H1 (cell line): ENCODE measurements at regions not wholly inside any gene's neighbourhood (a gene's known extent, or its start where the extent isn't known, plus 50 kb on each side); places are given as distances from the start of the nearest gene placed in this dataset.

Experiments
- CTCF ChIA-PET: fragments of 300-600 bp; sonication (Branson Sonifier 250); formaldehyde crosslinking; loops from one replicate; lab custom pipeline; 2021; ENCODE audit not compliant: partially characterized antibody; lab: Charles Lee
- POLR2A ChIA-PET: fragments of 300-600 bp; sonication (Branson Sonifier 250); formaldehyde crosslinking; loops from one replicate; lab custom pipeline; 2021; ENCODE audit warnings: inconsistent platforms; ENCODE audit not compliant: partially characterized antibody; lab: Charles Lee
- DNase-seq, 2 experiments: peaks; one replicate each; pipeline versions ENCODE4 v3.0.0 to v3.0.0-alpha.2; 2010 to 2022; ENCODE audit warnings: low spot score in 2 of 2, low read depth in 1 of 2, mixed read lengths in 1 of 2
- FAIRE-seq: peaks from 2 replicates; lab custom pipeline; 2011; peaks lifted over from hg19 to GRCh38; lab: Jason Lieb, UNC
- H2AFZ ChIP-seq: 2 replicates; pipeline ENCODE4 v1.8.1; 2012; ENCODE audit warnings: low read length, inconsistent platforms
- H2AK5ac ChIP-seq: 2 replicates; pipeline ENCODE4 v1.6.1; 2013; ENCODE audit warnings: low read depth, low read length
- H2BK120ac ChIP-seq: replicated peaks from 2 replicates; pipeline ENCODE3; 2013; ENCODE audit warnings: low read depth, low read length, inconsistent platforms
- H2BK12ac ChIP-seq: 2 replicates; pipeline ENCODE4 v1.6.1; 2013; ENCODE audit warnings: low read depth, low read length
- H2BK15ac ChIP-seq: 2 replicates; pipeline ENCODE4 v1.6.1; 2013; ENCODE audit warnings: low read length
- H2BK20ac ChIP-seq: 2 replicates; pipeline ENCODE4 v1.6.1; 2013; ENCODE audit warnings: low read length
- H2BK5ac ChIP-seq: 2 replicates; pipeline ENCODE4 v1.6.1; 2013; ENCODE audit warnings: low read depth, low read length
- H3K14ac ChIP-seq: 2 replicates; pipeline ENCODE4 v1.6.1; 2013; ENCODE audit warnings: inconsistent platforms; ENCODE audit not compliant: insufficient read length
- H3K18ac ChIP-seq: 2 replicates; pipeline ENCODE4 v1.6.1; 2013; ENCODE audit warnings: low read length; ENCODE audit errors: extremely low read depth
- H3K23ac ChIP-seq: 2 replicates; pipeline ENCODE4 v1.6.1; 2013; ENCODE audit warnings: inconsistent platforms; ENCODE audit not compliant: insufficient read length
- H3K23me2 ChIP-seq: 2 replicates; pipeline ENCODE4 v1.6.1; 2013; ENCODE audit warnings: low read depth, low read length
- H3K27ac ChIP-seq: 2 replicates; pipeline ENCODE4 v1.6.1; 2011; ENCODE audit warnings: low read depth, low read length, inconsistent platforms
- H3K27me3 ChIP-seq, 4 experiments: replicated peaks in 1 of 4; 1 replicate in 1 of 4; 2 replicates in 3 of 4; pipeline versions ENCODE4 v1.6.1 to v1.8.1; 2011 to 2013; ENCODE audit warnings: low read length in 3 of 4, mild to moderate bottlenecking in 3 of 4, inconsistent platforms in 2 of 4, mixed read lengths in 2 of 4, moderate library complexity in 1 of 4; ENCODE audit not compliant: control insufficient read depth in 3 of 4, insufficient read depth in 3 of 4; ENCODE audit errors: extremely low read depth in 1 of 4
- H3K36me3 ChIP-seq, 4 experiments: 2 replicates each; pipeline versions ENCODE4 v1.6.1 to v1.8.1; 2011 to 2013; ENCODE audit warnings: mild to moderate bottlenecking in 4 of 4, low read length in 3 of 4, moderate library complexity in 2 of 4, control low read depth in 1 of 4, inconsistent platforms in 1 of 4; ENCODE audit not compliant: insufficient read depth in 4 of 4, control insufficient read depth in 2 of 4
- H3K4ac ChIP-seq: replicated peaks from 2 replicates; pipeline ENCODE3; 2013; ENCODE audit warnings: low read length, low read depth, mixed read lengths, inconsistent platforms; ENCODE audit not compliant: insufficient read length
- H3K4me1 ChIP-seq, 4 experiments: replicated peaks in 1 of 4; 1 replicate in 1 of 4; 2 replicates in 3 of 4; pipeline versions ENCODE4 v1.6.1 to v1.8.1; 2011 to 2013; ENCODE audit warnings: low read length in 3 of 4, inconsistent platforms in 2 of 4, mixed read lengths in 1 of 4; ENCODE audit not compliant: insufficient read depth in 4 of 4, control insufficient read depth in 3 of 4
- H3K4me2 ChIP-seq, 2 experiments: 2 replicates each; pipeline versions ENCODE4 v1.6.1 to v1.8.1; 2011 to 2013; ENCODE audit warnings: low read depth in 2 of 2, low read length in 2 of 2, control low read depth in 1 of 2, inconsistent platforms in 1 of 2, mild to moderate bottlenecking in 1 of 2; ENCODE audit not compliant: insufficient read depth in 1 of 2
- H3K4me3 ChIP-seq, 4 experiments: fragments of 200-600, 300-600 bp in 1 of 4; sonication (generic), shearing (Covaris generic), sonication (Bioruptor Twin) in 1 of 4; 2 replicates each; pipeline versions ENCODE4 v1.5.1 to v1.8.1; 2011 to 2016; ENCODE audit warnings: low read length in 4 of 4, low read depth in 3 of 4, control low read depth in 2 of 4, inconsistent platforms in 2 of 4, mild to moderate bottlenecking in 2 of 4, mixed read lengths in 1 of 4, moderate library complexity in 1 of 4; ENCODE audit not compliant: insufficient read depth in 2 of 4; ENCODE audit errors: extremely low read depth in 1 of 4
- H3K56ac ChIP-seq: replicated peaks from 2 replicates; pipeline ENCODE3; 2013; ENCODE audit warnings: low read depth, mild to moderate bottlenecking, mixed read lengths, low read length, inconsistent platforms; ENCODE audit not compliant: insufficient read length
- H3K79me1 ChIP-seq: 2 replicates; pipeline ENCODE4 v1.6.1; 2013; ENCODE audit warnings: low read depth, low read length, control low read depth
- H3K79me2 ChIP-seq, 2 experiments: 2 replicates each; pipeline versions ENCODE4 v1.6.1 to v1.8.1; 2012 to 2013; ENCODE audit warnings: low read length in 2 of 2, mild to moderate bottlenecking in 2 of 2, inconsistent platforms in 1 of 2; ENCODE audit not compliant: insufficient read depth in 2 of 2, control insufficient read depth in 1 of 2
- H3K9ac ChIP-seq, 4 experiments: replicated peaks in 1 of 4; 1 replicate in 1 of 4; 2 replicates in 3 of 4; pipeline versions ENCODE4 v1.6.1 to v1.8.1; 2011 to 2013; ENCODE audit warnings: low read depth in 3 of 4, low read length in 3 of 4, control low read depth in 2 of 4, mild to moderate bottlenecking in 2 of 4, moderate library complexity in 2 of 4, inconsistent platforms in 1 of 4; ENCODE audit errors: extremely low read depth in 1 of 4
- H3K9me3 ChIP-seq, 2 experiments: 2 replicates each; pipeline versions ENCODE4 v1.6.1 to v1.8.1; 2012 to 2013; ENCODE audit warnings: mild to moderate bottlenecking in 2 of 2, moderate library complexity in 2 of 2, control low read depth in 1 of 2, inconsistent platforms in 1 of 2, low read depth in 1 of 2, low read length in 1 of 2, mixed read lengths in 1 of 2; ENCODE audit not compliant: insufficient read depth in 2 of 2
- H4K20me1 ChIP-seq, 2 experiments: replicated peaks in 1 of 2; 2 replicates each; pipeline versions ENCODE3 to v1.8.1; 2011 to 2013; ENCODE audit warnings: inconsistent platforms in 2 of 2, low read length in 2 of 2, mild to moderate bottlenecking in 1 of 2; ENCODE audit not compliant: insufficient read depth in 2 of 2, control insufficient read depth in 1 of 2
- H4K5ac ChIP-seq: 2 replicates; pipeline ENCODE4 v1.6.1; 2013; ENCODE audit warnings: low read length, low read depth, mixed read lengths, inconsistent platforms; ENCODE audit not compliant: insufficient read length
- H4K8ac ChIP-seq: 2 replicates; pipeline ENCODE4 v1.8.0; 2013; ENCODE audit warnings: mild to moderate bottlenecking, moderate library complexity, low read length, inconsistent platforms; ENCODE audit not compliant: insufficient read depth; ENCODE audit errors: extremely low read depth
- H4K91ac ChIP-seq: replicated peaks from 2 replicates; pipeline ENCODE3; 2013; ENCODE audit warnings: low read length, mixed read lengths, inconsistent platforms; ENCODE audit not compliant: insufficient read length
- BRCA1 ChIP-seq: IDR thresholded peaks from 2 replicates; pipeline ENCODE4 v1.6.1; 2012; ENCODE audit warnings: low read depth, low read length, improper control_type of control experiment
- CHD1 ChIP-seq: IDR thresholded peaks from 2 replicates; pipeline ENCODE4 v1.6.1; 2012; ENCODE audit warnings: low read depth, low read length, improper control_type of control experiment
- CTCF ChIP-seq, 3 experiments: IDR thresholded peaks; 1 replicate in 2 of 3; 2 replicates in 1 of 3; pipeline versions ENCODE4 v1.5.1 to v1.6.1; 2011; ENCODE audit warnings: low read length in 3 of 3, mild to moderate bottlenecking in 3 of 3, inconsistent platforms in 2 of 3, low read depth in 1 of 3, moderate library complexity in 1 of 3; ENCODE audit not compliant: insufficient read depth in 1 of 3; ENCODE audit errors: control extremely low read depth in 1 of 3
- EGR1 ChIP-seq: IDR thresholded peaks from 2 replicates; pipeline ENCODE4 v1.6.1; 2011; ENCODE audit warnings: low read depth, low read length, borderline replicate concordance
- EP300 ChIP-seq, 2 experiments: IDR thresholded peaks; 1 replicate in 1 of 2; 2 replicates in 1 of 2; pipeline ENCODE4 v1.6.1; 2011 to 2012; ENCODE audit warnings: low read depth in 2 of 2, low read length in 2 of 2, mild to moderate bottlenecking in 2 of 2, borderline replicate concordance in 1 of 2, inconsistent platforms in 1 of 2, moderate library complexity in 1 of 2
- NRF1 ChIP-seq: IDR thresholded peaks from 2 replicates; pipeline ENCODE4 v1.6.1; 2011; ENCODE audit warnings: mild to moderate bottlenecking, low read depth, low read length, improper control_type of control experiment
- PHF8 ChIP-seq: fragments of 200-600 bp; sonication (generic); conservative IDR thresholded peaks from 2 replicates; pipeline ENCODE4 v1.7.1; 2012; ENCODE audit warnings: low read depth, mild to moderate bottlenecking, inconsistent platforms, low read length, moderate library complexity
- TAF7 ChIP-seq: optimal IDR thresholded peaks from 2 replicates; pipeline ENCODE3; 2011; ENCODE audit warnings: low read depth, mild to moderate bottlenecking, inconsistent platforms, low read length, moderate library complexity, borderline replicate concordance

DNA sequence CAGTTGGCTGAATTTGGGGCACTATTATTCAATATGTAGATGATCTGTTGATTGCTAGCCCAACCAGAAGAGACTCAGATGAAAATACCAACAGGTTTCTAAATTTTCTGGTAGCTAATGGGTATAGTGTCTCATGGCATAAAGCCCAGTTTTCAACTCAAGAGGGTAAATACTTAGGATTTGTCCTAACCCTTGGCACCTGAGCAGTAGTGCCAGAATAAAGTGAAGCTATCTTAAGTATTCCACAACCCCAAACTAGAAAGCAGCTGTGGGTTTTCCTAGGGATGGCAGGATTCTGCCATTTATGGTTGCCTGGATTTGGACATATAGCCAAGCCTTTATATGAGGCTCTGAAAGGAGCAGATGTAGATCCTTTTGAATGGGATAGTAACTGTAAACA lies 119.0 kb downstream of the AGTR2 start:
- Histone ChIP-seq H3K4me3 (no peak overlapping the region), H3K36me3 (no peaks in the 10 kb centered on the region), H3K79me2 (no peaks in the 10 kb centered on the region), H2BK12ac (no peak overlapping the region), H2AK5ac (no peak overlapping the region), H3K18ac (no peak overlapping the region), H3K14ac (no peak overlapping the region), H3K4me2 (no peak overlapping the region), H2BK20ac (no peak overlapping the region), H3K79me1 (no peaks in the 10 kb centered on the region), H4K8ac (no peak overlapping the region), H4K20me1 (no peaks in the 10 kb centered on the region), H4K91ac (no peak overlapping the region), H2AFZ (no peak overlapping the region), H3K4ac (no peak overlapping the region), H2BK120ac (no peak overlapping the region), H2BK15ac (no peak overlapping the region), H3K4me1 (peaks cover 0 to 2% (median under 1%) of the 10 kb centered on the region in 4 experiments; a peak in 3 of 7 replicates), H2BK5ac (no peak overlapping the region), H3K27me3 (no peaks in the 10 kb centered on the region), H3K56ac (no peak overlapping the region), H3K23ac (no peak overlapping the region), H3K23me2 (no peaks in the 10 kb centered on the region), H3K9ac (no peak overlapping the region), H4K5ac (no peak overlapping the region), H3K27ac (no peak overlapping the region), H3K9me3 (no peaks in the 10 kb centered on the region)
- ChIA-PET POLR2A (no interaction called here), CTCF (no interaction called here)
- no peak for DNase-seq
- FAIRE-seq, result no peak
- TF ChIP-seq EP300 (IDR thresholded peaks at IDR 0.05; ENCODE audit: borderline replicate concordance in 1 of 2, low read depth in 2 of 2, low read length in 2 of 2), result no peak
- no peak for TF ChIP-seq PHF8
- TF ChIP-seq EGR1, result no peak
- no peak for TF ChIP-seq CHD1
- no peak for TF ChIP-seq BRCA1
- TF ChIP-seq NRF1, result no peak
- TF ChIP-seq TAF7, result no peak
- TF ChIP-seq CTCF (IDR thresholded peaks at IDR 0.05; ENCODE audit: control extremely low read depth in 1 of 3, insufficient read depth in 1 of 3, low read depth in 1 of 3, low read length in 3 of 3), result no peak
